ENCODE measurements at regions not wholly inside any gene's neighbourhood (a gene's known extent, or its start where the extent isn't known, plus 50 kb on each side); places are given as distances from the start of the nearest gene placed in this dataset.

GRCh38 chr1:198867182-198867581 lies 228.3 kb downstream of the PTPRC start:
- ChIA-PET POLR2A (interaction anchor here (0.6 kb wide), 2 partner anchors 296 to 703 kb away, joined by 4 read pairs; no protein-coding TSS in a partner anchor), CTCF (no interaction called here)
- WGBS (ENCODE audit: insufficient coverage): no CpG with 5 or more reads among the region's 6 CpGs

DNA sequence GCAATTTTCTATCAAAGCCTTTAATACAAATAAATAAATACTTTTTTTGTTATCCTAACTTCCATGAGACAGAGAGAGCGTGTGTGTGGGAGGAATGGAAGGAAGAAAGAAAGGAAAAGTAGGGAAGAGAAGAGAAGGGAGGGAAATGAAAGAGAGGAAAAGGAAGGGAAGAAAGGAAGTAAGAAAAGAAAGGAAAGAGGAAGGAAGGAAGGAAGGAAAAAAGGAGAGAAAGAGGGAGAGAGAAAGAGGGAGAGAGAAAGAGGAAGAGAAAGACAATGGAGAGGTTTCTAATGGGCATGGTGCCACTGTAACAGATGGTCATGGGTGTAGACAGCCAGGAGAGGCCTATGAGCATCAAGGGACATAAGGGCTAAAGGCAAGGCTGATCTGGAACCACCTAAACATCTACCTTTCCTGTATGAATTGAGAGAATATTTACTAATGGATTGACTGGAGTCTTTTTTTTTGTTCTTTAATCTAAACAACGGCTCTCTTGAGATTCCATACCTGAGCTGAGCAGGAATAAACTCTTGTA lies 234.9 kb downstream of the PTPRC start:
- H3K4me1 ChIP-seq (ENCODE audit: control insufficient read depth in 1 of 2, extremely low read depth in 1 of 2, insufficient read depth in 2 of 2, low read length in 2 of 2): no peaks in the 10 kb centered on the region
- H3K36me3 Mint-ChIP-seq: peaks cover 13% of the 10 kb centered on the region
- H3K4me3 Mint-ChIP-seq: no peak overlapping the region
- H3K4me1 Mint-ChIP-seq: peaks cover 0 to 6% (median 0%) of the 10 kb centered on the region in 3 donors
- ChIA-PET CTCF (no interaction called here), POLR2A (no interaction called here)
- DNase-seq (no peak), ATAC-seq (replicated peaks in 1 of 4) (no peak)
- no peaks in the 10 kb centered on the region for H3K27me3 ChIP-seq (replicated peaks in 1 of 2; ENCODE audit: control insufficient read depth in 2 of 2, extremely low read depth in 1 of 2, insufficient read depth in 2 of 2, low read length in 1 of 2)
- no peaks in the 10 kb centered on the region for H3K27me3 Mint-ChIP-seq
- no peaks in the 10 kb centered on the region for H3K9me3 ChIP-seq
- 83% methylated on average over 1 of the region's 2 CpGs for WGBS (ENCODE audit: insufficient coverage)
- H3K9me3 Mint-ChIP-seq: peaks cover 0 to 2% (median 0%) of the 10 kb centered on the region in 3 donors
- H3K4me3 ChIP-seq (ENCODE audit: control insufficient read depth in 1 of 2, extremely low read depth in 1 of 2, low read length in 1 of 2): no peak overlapping the region
- no peak overlapping the region for H3K27ac ChIP-seq (ENCODE audit: low read length)
- no peak overlapping the region for H3K27ac Mint-ChIP-seq
- H3K36me3 ChIP-seq (ENCODE audit: control insufficient read depth in 2 of 2, extremely low read depth in 1 of 2, insufficient read depth in 1 of 2, low read length in 1 of 2): no peaks in the 10 kb centered on the region

More at GRCh38 chr1:198867182-198867581, 228.3 kb downstream of the PTPRC start:
- Mint-ChIP-seq H3K27me3 (no peaks in the 10 kb centered on the region), H3K4me1 (peaks cover 0 to 2% (median 0%) of the 10 kb centered on the region in 3 donors), H3K36me3 (peaks cover 2% of the 10 kb centered on the region), H3K27ac (no peak overlapping the region), H3K4me3 (no peak overlapping the region), H3K9me3 (no peaks in the 10 kb centered on the region)
- no peak overlapping the region for H3K27ac ChIP-seq (ENCODE audit: low read length)
- no peaks in the 10 kb centered on the region for H3K4me1 ChIP-seq (ENCODE audit: control insufficient read depth in 1 of 2, extremely low read depth in 1 of 2, insufficient read depth in 2 of 2, low read length in 2 of 2)
- ATAC-seq (replicated peaks in 1 of 4): no peak
- no peak for DNase-seq
- no peak overlapping the region for H3K4me3 ChIP-seq (ENCODE audit: control insufficient read depth in 1 of 2, extremely low read depth in 1 of 2, low read length in 1 of 2)
- no peaks in the 10 kb centered on the region for H3K27me3 ChIP-seq (replicated peaks in 1 of 2; ENCODE audit: control insufficient read depth in 2 of 2, extremely low read depth in 1 of 2, insufficient read depth in 2 of 2, low read length in 1 of 2)
- no peaks in the 10 kb centered on the region for H3K9me3 ChIP-seq
- H3K36me3 ChIP-seq (ENCODE audit: control insufficient read depth in 2 of 2, extremely low read depth in 1 of 2, insufficient read depth in 1 of 2, low read length in 1 of 2): no peaks in the 10 kb centered on the region

- Mint-ChIP-seq H3K9me3 (peaks cover 0 to 5% (median 0%) of the 10 kb centered on the region in 3 donors), H3K4me3 (no peak overlapping the region), H3K27ac (no peak overlapping the region), H3K27me3 (no peaks in the 10 kb centered on the region), H3K4me1 (peaks cover 4 to 6% (median 6%) of the 10 kb centered on the region in 3 donors), H3K36me3 (peaks cover 18% of the 10 kb centered on the region)
- H3K36me3 ChIP-seq (ENCODE audit: control insufficient read depth in 2 of 2, extremely low read depth in 1 of 2, insufficient read depth in 1 of 2, low read length in 1 of 2): no peaks in the 10 kb centered on the region
- H3K4me3 ChIP-seq (ENCODE audit: control insufficient read depth in 1 of 2, extremely low read depth in 1 of 2, low read length in 1 of 2): no peak overlapping the region
- ChIA-PET CTCF (no interaction called here), POLR2A (no interaction called here)
- no peak for DNase-seq
- H3K4me1 ChIP-seq (ENCODE audit: control insufficient read depth in 1 of 2, extremely low read depth in 1 of 2, insufficient read depth in 2 of 2, low read length in 2 of 2): no peaks in the 10 kb centered on the region
- no peaks in the 10 kb centered on the region for H3K27me3 ChIP-seq (replicated peaks in 1 of 2; ENCODE audit: control insufficient read depth in 2 of 2, extremely low read depth in 1 of 2, insufficient read depth in 2 of 2, low read length in 1 of 2)
- WGBS (ENCODE audit: insufficient coverage): 97% methylated on average over 10 of the region's 10 CpGs
- H3K27ac ChIP-seq (ENCODE audit: low read length): no peak overlapping the region
- ATAC-seq (replicated peaks in 1 of 4): no peak
- H3K9me3 ChIP-seq: no peaks in the 10 kb centered on the region
These were observed 237.6 kb downstream of the PTPRC start for GRCh38 chr1:198876371-198876871.

DNA sequence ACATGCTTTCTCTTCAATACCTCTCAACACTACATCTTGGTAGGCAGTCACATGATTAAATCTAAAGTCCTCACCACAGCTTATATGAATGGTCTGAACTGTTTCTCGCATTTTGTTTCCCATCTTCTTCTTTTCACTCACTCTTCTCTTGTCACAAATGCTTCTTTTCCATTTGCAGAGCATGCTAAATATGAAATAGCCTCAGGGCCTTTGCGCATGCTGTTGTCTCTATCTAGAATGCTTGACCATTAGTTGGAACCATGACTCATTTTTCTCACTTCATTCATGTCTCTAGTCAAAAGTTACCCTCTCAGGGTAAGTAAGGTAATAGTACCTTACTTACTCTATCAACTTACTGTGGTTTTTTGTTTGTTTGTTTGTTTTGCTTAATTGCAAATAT lies 239.7 kb downstream of the PTPRC start:
- H3K4me3 Mint-ChIP-seq: no peak overlapping the region
- Histone ChIP-seq H3K27me3 (replicated peaks in 1 of 2; ENCODE audit: control insufficient read depth in 2 of 2, extremely low read depth in 1 of 2, insufficient read depth in 2 of 2, low read length in 1 of 2) (no peaks in the 10 kb centered on the region), H3K4me1 (ENCODE audit: control insufficient read depth in 1 of 2, extremely low read depth in 1 of 2, insufficient read depth in 2 of 2, low read length in 2 of 2) (peaks cover 0 to 3% of the 10 kb centered on the region in 2 experiments), H3K27ac (ENCODE audit: low read length) (no peak overlapping the region), H3K9me3 (no peaks in the 10 kb centered on the region), H3K4me3 (ENCODE audit: control insufficient read depth in 1 of 2, extremely low read depth in 1 of 2, low read length in 1 of 2) (no peak overlapping the region), H3K36me3 (ENCODE audit: control insufficient read depth in 2 of 2, extremely low read depth in 1 of 2, insufficient read depth in 1 of 2, low read length in 1 of 2) (no peaks in the 10 kb centered on the region)
- WGBS (ENCODE audit: insufficient coverage): 100% methylated on average over 1 of the region's 2 CpGs
- ATAC-seq (replicated peaks in 1 of 4) (no peak), DNase-seq (no peak)
- peaks cover 18% of the 10 kb centered on the region for H3K36me3 Mint-ChIP-seq
- H3K27me3 Mint-ChIP-seq: peaks cover 0 to 2% of the 10 kb centered on the region in 2 donors
- peaks cover 4 to 6% (median 4%) of the 10 kb centered on the region in 3 donors for H3K4me1 Mint-ChIP-seq
- no peak overlapping the region for H3K27ac Mint-ChIP-seq
- ChIA-PET POLR2A (no interaction called here), CTCF (interaction anchor here in 1 of 2 donors (0.6 kb wide), 1 partner anchor 1446 kb away, joined by 3 read pairs; no protein-coding TSS in a partner anchor)
- peaks cover 0 to 5% (median 0%) of the 10 kb centered on the region in 3 donors for H3K9me3 Mint-ChIP-seq

GRCh38 chr1:198879711-198880306 lies 241.0 kb downstream of the PTPRC start:
- H3K36me3 ChIP-seq (ENCODE audit: control insufficient read depth in 2 of 2, extremely low read depth in 1 of 2, insufficient read depth in 1 of 2, low read length in 1 of 2): no peaks in the 10 kb centered on the region
- H3K27me3 ChIP-seq (replicated peaks in 1 of 2; ENCODE audit: control insufficient read depth in 2 of 2, extremely low read depth in 1 of 2, insufficient read depth in 2 of 2, low read length in 1 of 2): no peaks in the 10 kb centered on the region
- POLR2A ChIA-PET: no interaction called here
- 100% methylated on average over 1 of the region's 5 CpGs for WGBS (ENCODE audit: insufficient coverage)
- no peak overlapping the region for H3K27ac ChIP-seq (ENCODE audit: low read length)
- no peak overlapping the region for H3K27ac Mint-ChIP-seq
- peaks cover 0 to 2% of the 10 kb centered on the region in 2 donors for H3K27me3 Mint-ChIP-seq
- no peaks in the 10 kb centered on the region for H3K9me3 ChIP-seq
- CTCF ChIA-PET: interaction anchor here in 1 of 2 donors (0.6 kb wide), 1 partner anchor 14 kb away, joined by 3 read pairs; no protein-coding TSS in a partner anchor
- peaks cover 0 to 5% of the 10 kb centered on the region in 2 experiments for H3K4me1 ChIP-seq (ENCODE audit: control insufficient read depth in 1 of 2, extremely low read depth in 1 of 2, insufficient read depth in 2 of 2, low read length in 2 of 2)
- peaks cover 0 to 5% (median 0%) of the 10 kb centered on the region in 3 donors for H3K9me3 Mint-ChIP-seq
- no peak for DNase-seq
- H3K4me1 Mint-ChIP-seq: peaks cover 0 to 6% (median 4%) of the 10 kb centered on the region in 3 donors
- no peak overlapping the region for H3K4me3 ChIP-seq (ENCODE audit: control insufficient read depth in 1 of 2, extremely low read depth in 1 of 2, low read length in 1 of 2)
- peaks cover 16% of the 10 kb centered on the region for H3K36me3 Mint-ChIP-seq
- ATAC-seq (replicated peaks in 1 of 4): no peak
- H3K4me3 Mint-ChIP-seq: no peak overlapping the region

- no peaks in the 10 kb centered on the region for H3K9me3 ChIP-seq
- peaks cover 13% of the 10 kb centered on the region for H3K36me3 Mint-ChIP-seq
- no peaks in the 10 kb centered on the region for H3K36me3 ChIP-seq (ENCODE audit: control insufficient read depth in 2 of 2, extremely low read depth in 1 of 2, insufficient read depth in 1 of 2, low read length in 1 of 2)
- H3K4me1 ChIP-seq (ENCODE audit: control insufficient read depth in 1 of 2, extremely low read depth in 1 of 2, insufficient read depth in 2 of 2, low read length in 2 of 2): peaks cover 0 to 5% of the 10 kb centered on the region in 2 experiments
- DNase-seq (no peak), ATAC-seq (replicated peaks in 1 of 4) (no peak)
- POLR2A ChIA-PET: no interaction called here
- H3K27me3 ChIP-seq (replicated peaks in 1 of 2; ENCODE audit: control insufficient read depth in 2 of 2, extremely low read depth in 1 of 2, insufficient read depth in 2 of 2, low read length in 1 of 2): no peaks in the 10 kb centered on the region
- H3K27me3 Mint-ChIP-seq: peaks cover 0 to 2% of the 10 kb centered on the region in 2 donors
- no peak overlapping the region for H3K27ac Mint-ChIP-seq
- H3K27ac ChIP-seq (ENCODE audit: low read length): no peak overlapping the region
- WGBS (ENCODE audit: insufficient coverage): 100% methylated on average over 2 of the region's 2 CpGs
- H3K4me1 Mint-ChIP-seq: peaks cover 0 to 7% (median 6%) of the 10 kb centered on the region in 3 donors
- no peak overlapping the region for H3K4me3 Mint-ChIP-seq
- CTCF ChIA-PET: interaction anchor here in 1 of 2 donors (0.6 kb wide), 1 partner anchor 15 kb away, joined by 3 read pairs; no protein-coding TSS in a partner anchor
- peaks cover 0 to 5% (median 0%) of the 10 kb centered on the region in 3 donors for H3K9me3 Mint-ChIP-seq
- no peak overlapping the region for H3K4me3 ChIP-seq (ENCODE audit: control insufficient read depth in 1 of 2, extremely low read depth in 1 of 2, low read length in 1 of 2)
These were observed 241.6 kb downstream of the PTPRC start for GRCh38 chr1:198880397-198880796.
